CD4-positive, alpha-beta memory T cell (primary cell): ENCODE measurements at regions not wholly inside any gene's neighbourhood (a gene's known extent, or its start where the extent isn't known, plus 50 kb on each side); places are given as distances from the start of the nearest gene placed in this dataset.
A peak's percentile ranks its signal among the peaks of the same experiment; 100 is the strongest.

Experiments
- CTCF ChIA-PET: fragments of 350-600 bp; sonication (Branson Sonifier 250); formaldehyde crosslinking; loops from one replicate; lab custom pipeline; 2021; ENCODE audit warnings: inconsistent platforms; ENCODE audit not compliant: partially characterized antibody; lab: Charles Lee
- POLR2A ChIA-PET: fragments of 350-600 bp; sonication (Branson Sonifier 250); formaldehyde crosslinking; loops from one replicate; lab custom pipeline; 2021; ENCODE audit not compliant: partially characterized antibody; lab: Charles Lee
- DNase-seq, 5 donors: peaks; one replicate each; pipeline versions ENCODE4 v3.0.0 to v3.0.0-alpha.2; 2020 to 2022; ENCODE audit warnings: mixed read lengths in 1 of 5
- H3K27ac ChIP-seq: one replicate; pipeline ENCODE4 v1.7.0; 2013; ENCODE audit warnings: low read depth, low read length
- H3K27me3 ChIP-seq: 2 replicates; pipeline ENCODE4 v1.7.0; 2013; ENCODE audit warnings: mild to moderate bottlenecking, low read length, moderate library complexity; ENCODE audit not compliant: insufficient read depth
- H3K36me3 ChIP-seq: 2 replicates; pipeline ENCODE4 v1.7.0; 2013; ENCODE audit warnings: mild to moderate bottlenecking, low read length, moderate library complexity; ENCODE audit not compliant: insufficient read depth
- H3K4me1 ChIP-seq: 2 replicates; pipeline ENCODE4 v1.7.0; 2013; ENCODE audit warnings: mild to moderate bottlenecking, low read length, moderate library complexity; ENCODE audit not compliant: insufficient read depth
- H3K4me3 ChIP-seq, 2 donors: one replicate each; pipeline ENCODE4 v1.7.0; 2013; ENCODE audit warnings: low read length in 2 of 2, mild to moderate bottlenecking in 1 of 2
- H3K9me3 ChIP-seq, 2 donors: one replicate each; pipeline ENCODE4 v1.7.0; 2013; ENCODE audit warnings: low read length in 2 of 2, control low read depth in 1 of 2; ENCODE audit not compliant: control insufficient read depth in 1 of 2
- H3K27ac Mint-ChIP-seq, 7 donors: one replicate each; pipeline ENCODE4 v1.8.0; 2020 to 2021; ENCODE audit warnings: mixed read lengths in 7 of 7, mild to moderate bottlenecking in 6 of 7, inconsistent platforms in 3 of 7, moderate library complexity in 3 of 7
- H3K27me3 Mint-ChIP-seq, 2 donors: one replicate each; pipeline ENCODE4 v1.8.0; 2020 to 2021; ENCODE audit warnings: mixed read lengths in 2 of 2
- H3K36me3 Mint-ChIP-seq, 2 donors: one replicate each; pipeline ENCODE4 v1.8.0; 2020 to 2021; ENCODE audit warnings: mixed read lengths in 2 of 2, inconsistent platforms in 1 of 2, mild to moderate bottlenecking in 1 of 2
- H3K4me1 Mint-ChIP-seq, 4 donors: one replicate each; pipeline ENCODE4 v1.8.0; 2020 to 2021; ENCODE audit warnings: mixed read lengths in 4 of 4, mild to moderate bottlenecking in 1 of 4
- H3K4me3 Mint-ChIP-seq, 8 donors: one replicate each; pipeline ENCODE4 v1.8.0; 2020 to 2021; ENCODE audit warnings: mixed read lengths in 8 of 8, mild to moderate bottlenecking in 7 of 8, moderate library complexity in 6 of 8, inconsistent platforms in 3 of 8
- H3K9me3 Mint-ChIP-seq, 8 donors: one replicate each; pipeline ENCODE4 v1.8.0; 2020 to 2021; ENCODE audit warnings: mixed read lengths in 8 of 8, mild to moderate bottlenecking in 5 of 8, inconsistent platforms in 3 of 8, moderate library complexity in 1 of 8
- intact Hi-C: fragments of 100-400 bp; cut with micrococcal nuclease; formaldehyde crosslinking; loops from one replicate; pipeline ENCODE4 v1.15.1; 2023

DNA sequence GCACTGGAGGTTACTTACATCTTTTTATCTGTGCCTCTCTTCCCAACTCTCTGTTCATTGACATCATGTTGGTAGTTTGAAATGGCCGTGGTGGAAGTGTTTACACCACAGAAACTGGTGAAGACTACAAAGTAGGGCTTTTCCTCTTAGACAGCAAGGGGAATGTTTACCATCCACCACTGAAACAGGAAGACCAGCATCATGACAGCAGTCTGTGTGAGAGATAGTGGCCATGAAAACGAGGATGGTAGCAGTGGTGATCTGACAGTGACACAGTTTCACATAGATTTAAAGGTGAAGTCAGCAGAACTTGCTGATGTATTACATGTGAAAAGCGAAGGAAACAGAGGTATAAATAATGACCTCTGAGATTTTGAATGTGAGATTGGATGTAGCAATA, 115.7 kb downstream of the CCDC71L start:
- Histone ChIP-seq H3K36me3 (no peaks in the 10 kb centered on the region), H3K4me3 (no peak overlapping the region), H3K4me1 (peaks cover 5% of the 10 kb centered on the region), H3K9me3 (no peaks in the 10 kb centered on the region), H3K27me3 (no peaks in the 10 kb centered on the region), H3K27ac (no peak overlapping the region)
- DNase-seq: no peak
- Mint-ChIP-seq H3K27me3 (no peaks in the 10 kb centered on the region), H3K27ac (peak overlapping the region in 1 of 7 donors; percentile 62), H3K4me3 (no peak overlapping the region), H3K9me3 (no peaks in the 10 kb centered on the region), H3K4me1 (peaks cover 6 to 13% (median 9%) of the 10 kb centered on the region in 4 donors), H3K36me3 (no peaks in the 10 kb centered on the region)
- POLR2A ChIA-PET: no interaction called here
- intact Hi-C loops: no loop called here
- CTCF ChIA-PET: interaction anchor here (0.7 to 4.5 kb wide), 2 partner anchors 190 to 368 kb away, joined by 3 to 55 read pairs; no protein-coding TSS in a partner anchor

DNA sequence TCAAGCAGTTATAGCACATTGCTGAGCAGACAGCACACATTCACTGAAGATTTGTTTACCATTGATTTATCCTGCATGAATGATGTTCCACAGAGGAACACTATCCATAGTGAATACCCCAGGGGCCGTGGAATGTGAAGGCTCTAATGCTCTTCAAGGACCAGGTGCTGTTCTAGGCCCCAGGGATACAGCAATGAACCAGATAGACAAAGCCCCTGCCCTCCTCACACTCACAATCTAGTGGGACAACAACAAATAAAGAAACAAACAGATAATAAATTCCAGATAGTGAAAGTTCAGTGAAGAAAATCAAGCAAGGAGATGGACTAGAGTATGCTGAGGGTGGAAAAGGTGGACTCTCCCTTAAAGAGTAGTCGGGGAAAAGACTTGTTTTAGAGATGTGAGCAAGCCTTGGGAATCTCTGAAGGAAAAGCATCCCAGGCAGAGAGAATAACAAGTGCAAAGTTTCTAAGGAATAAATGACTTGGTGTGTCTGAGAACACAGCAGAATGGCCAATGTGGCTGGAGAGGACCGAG, 117.7 kb downstream of the CCDC71L start:
- no peak overlapping the region for H3K4me3 ChIP-seq
- no peaks in the 10 kb centered on the region for H3K9me3 ChIP-seq
- DNase-seq: no peak
- ChIA-PET CTCF (interaction anchor here (0.8 to 4.5 kb wide), 12 partner anchors 8 to 259 kb away, joined by 3 to 55 read pairs (median 6); partner anchors contain the start of genes CCDC71L and NAMPT), POLR2A (interaction anchor here (0.7 to 0.9 kb wide), 2 partner anchors 10 to 115 kb away, joined by 3 read pairs; no protein-coding TSS in a partner anchor)
- intact Hi-C loops: loop anchor here (5.0 kb wide), 1 partner anchor 366 kb away; no protein-coding TSS in a partner anchor
- peak overlapping the region in 3 of 7 donors; percentile 2 to 58 (median 53) for H3K27ac Mint-ChIP-seq
- H3K27ac ChIP-seq: no peak overlapping the region
- no peaks in the 10 kb centered on the region for H3K36me3 ChIP-seq
- peaks cover 6 to 13% (median 9%) of the 10 kb centered on the region in 4 donors for H3K4me1 Mint-ChIP-seq
- no peaks in the 10 kb centered on the region for H3K27me3 ChIP-seq
- peaks cover 5% of the 10 kb centered on the region for H3K4me1 ChIP-seq
- no peaks in the 10 kb centered on the region for H3K36me3 Mint-ChIP-seq
- H3K27me3 Mint-ChIP-seq: no peaks in the 10 kb centered on the region
- H3K9me3 Mint-ChIP-seq: no peaks in the 10 kb centered on the region
- no peak overlapping the region for H3K4me3 Mint-ChIP-seq

DNA sequence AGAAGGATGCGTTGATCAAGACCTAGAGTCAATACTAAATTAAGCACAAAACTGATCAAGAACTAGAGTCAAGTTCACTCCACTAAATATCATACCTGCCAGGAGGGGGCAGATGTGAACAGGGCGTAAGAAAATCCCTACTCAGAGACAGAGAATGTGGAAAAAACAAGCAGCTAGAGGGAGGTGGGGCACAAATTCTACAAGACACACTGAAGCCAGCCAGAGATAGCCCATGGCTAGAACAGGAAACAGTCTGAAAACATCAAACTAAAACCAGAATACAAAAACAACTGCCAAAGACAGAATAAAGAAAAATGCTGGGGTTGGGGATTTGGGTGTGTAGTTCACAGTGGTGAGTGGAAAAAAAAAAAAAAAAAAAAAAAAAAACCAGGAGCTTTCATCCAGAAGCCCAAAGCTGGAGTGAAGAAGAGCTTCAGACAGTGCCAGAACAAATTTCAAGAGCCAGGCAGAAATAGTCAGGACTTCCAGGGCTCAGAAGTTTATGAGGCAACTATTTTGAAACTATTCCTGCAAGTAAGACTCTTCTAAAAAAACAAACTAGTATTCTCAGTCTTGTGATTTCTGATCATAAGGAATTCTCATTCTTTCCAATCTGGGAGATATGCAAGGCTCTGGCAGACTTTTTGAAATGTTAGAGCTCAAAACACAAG, 118.3 kb downstream of the CCDC71L start:
- Histone ChIP-seq H3K36me3 (no peaks in the 10 kb centered on the region), H3K4me1 (peaks cover 6% of the 10 kb centered on the region), H3K27ac (no peak overlapping the region), H3K4me3 (no peak overlapping the region), H3K9me3 (no peaks in the 10 kb centered on the region), H3K27me3 (no peaks in the 10 kb centered on the region)
- peak; percentile 29 to 61 (median 37) for DNase-seq
- H3K4me3 Mint-ChIP-seq: peak overlapping the region in 1 of 8 donors; percentile 2
- H3K27ac Mint-ChIP-seq: peak overlapping the region in 5 of 7 donors; percentile 5 to 74 (median 13)
- intact Hi-C loops: loop anchor here (1.0 to 5.0 kb wide), 3 partner anchors 118 to 365 kb away; no protein-coding TSS in a partner anchor
- ChIA-PET CTCF (interaction anchor here (0.8 to 4.5 kb wide), 12 partner anchors 9 to 258 kb away, joined by 3 to 55 read pairs (median 6); partner anchors contain the start of genes CCDC71L and NAMPT), POLR2A (interaction anchor here (0.7 to 0.9 kb wide), 2 partner anchors 10 to 116 kb away, joined by 3 read pairs; no protein-coding TSS in a partner anchor)
- peaks cover 9 to 16% (median 12%) of the 10 kb centered on the region in 4 donors for H3K4me1 Mint-ChIP-seq
- no peaks in the 10 kb centered on the region for H3K36me3 Mint-ChIP-seq
- no peaks in the 10 kb centered on the region for H3K9me3 Mint-ChIP-seq
- no peaks in the 10 kb centered on the region for H3K27me3 Mint-ChIP-seq

DNA sequence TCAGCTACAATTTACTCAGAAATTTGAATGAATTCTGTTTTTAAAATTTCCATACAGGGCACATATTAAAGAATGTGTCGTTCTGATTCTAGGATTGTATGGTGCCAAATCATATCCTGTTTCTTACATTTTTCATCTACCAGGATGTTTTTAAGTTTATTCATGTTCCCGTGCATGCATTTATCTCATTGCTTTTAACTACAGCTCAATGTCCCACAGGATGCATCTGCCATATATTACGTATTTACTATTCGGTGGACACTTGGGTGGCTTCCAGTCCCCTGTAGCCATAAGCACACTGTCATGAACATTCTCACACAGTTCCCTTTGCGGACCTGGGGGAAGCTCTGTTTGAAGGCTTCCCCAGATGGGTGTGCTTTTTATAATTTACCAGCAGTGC, 122.3 kb downstream of the CCDC71L start:
- H3K27me3 Mint-ChIP-seq: no peaks in the 10 kb centered on the region
- no peak for DNase-seq
- Histone ChIP-seq H3K36me3 (no peaks in the 10 kb centered on the region), H3K27ac (no peak overlapping the region), H3K4me1 (peaks cover 15% of the 10 kb centered on the region), H3K9me3 (no peaks in the 10 kb centered on the region), H3K4me3 (no peak overlapping the region), H3K27me3 (no peaks in the 10 kb centered on the region)
- no peak overlapping the region for H3K4me3 Mint-ChIP-seq
- H3K36me3 Mint-ChIP-seq: no peaks in the 10 kb centered on the region
- peaks cover 0 to 8% (median 0%) of the 10 kb centered on the region in 8 donors for H3K9me3 Mint-ChIP-seq
- intact Hi-C loops: no loop called here
- CTCF ChIA-PET: interaction anchor here (2.7 kb wide), 1 partner anchor 197 kb away, joined by 10 read pairs; no protein-coding TSS in a partner anchor
- POLR2A ChIA-PET: no interaction called here
- H3K27ac Mint-ChIP-seq: no peak overlapping the region
- H3K4me1 Mint-ChIP-seq: peaks cover 24 to 31% (median 27%) of the 10 kb centered on the region in 4 donors

DNA sequence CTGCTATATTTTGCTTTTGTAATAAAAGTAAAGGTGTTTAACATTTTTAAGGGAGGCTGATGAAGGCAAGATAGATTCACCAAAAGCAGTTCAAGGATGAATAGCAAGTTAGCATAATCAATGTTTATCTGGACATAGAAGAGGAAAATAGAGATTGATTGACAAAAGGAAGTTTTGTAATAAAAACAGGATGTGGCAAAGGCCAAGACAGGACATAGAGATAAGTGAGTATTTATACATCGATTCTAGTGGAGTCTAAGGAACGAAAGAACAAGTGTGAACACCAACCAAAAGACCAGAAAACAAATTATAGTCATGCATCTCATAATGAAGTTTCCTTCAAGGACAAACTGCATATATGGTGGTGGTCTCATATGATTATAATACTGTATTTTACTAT, 123.8 kb downstream of the CCDC71L start:
- H3K9me3 ChIP-seq: no peaks in the 10 kb centered on the region
- DNase-seq: no peak
- Mint-ChIP-seq H3K27ac (peak overlapping the region in 4 of 7 donors; percentile 20 to 79 (median 53)), H3K27me3 (no peaks in the 10 kb centered on the region), H3K36me3 (no peaks in the 10 kb centered on the region), H3K4me1 (peaks cover 17 to 25% (median 19%) of the 10 kb centered on the region in 4 donors), H3K4me3 (peak overlapping the region in 3 of 8 donors; percentile 12 to 50 (median 37)), H3K9me3 (peaks cover 0 to 8% (median 0%) of the 10 kb centered on the region in 8 donors)
- H3K4me3 ChIP-seq: no peak overlapping the region
- no peak overlapping the region for H3K27ac ChIP-seq
- peaks cover 10% of the 10 kb centered on the region for H3K4me1 ChIP-seq
- H3K36me3 ChIP-seq: no peaks in the 10 kb centered on the region
- ChIA-PET POLR2A (no interaction called here), CTCF (no interaction called here)
- intact Hi-C loops: no loop called here
- no peaks in the 10 kb centered on the region for H3K27me3 ChIP-seq

DNA sequence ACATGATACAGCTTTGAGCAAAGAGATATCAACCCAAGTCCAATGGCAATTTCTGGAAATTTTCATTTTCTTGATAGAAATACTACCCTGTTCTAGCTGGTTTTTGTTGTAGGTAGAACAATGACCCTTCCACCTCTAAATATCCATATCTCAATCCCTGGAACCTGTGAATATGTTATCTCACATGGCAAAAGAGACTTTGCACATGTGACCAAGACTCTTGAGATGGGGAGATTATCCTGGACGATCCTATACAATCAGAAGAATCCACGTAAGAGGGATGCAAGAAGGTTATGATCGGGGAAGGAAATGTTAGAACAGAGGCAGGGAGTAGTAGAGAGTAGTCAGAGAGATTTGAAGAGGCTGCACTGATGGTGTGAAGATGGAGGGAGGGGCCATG, 124.9 kb downstream of the CCDC71L start:
- H3K27me3 ChIP-seq: no peaks in the 10 kb centered on the region
- DNase-seq: no peak
- intact Hi-C loops: no loop called here
- ChIA-PET POLR2A (interaction anchor here (0.9 kb wide), 1 partner anchor 12 kb away, joined by 5 read pairs; no protein-coding TSS in a partner anchor), CTCF (interaction anchor here (1.2 kb wide), 1 partner anchor 200 kb away, joined by 3 read pairs; no protein-coding TSS in a partner anchor)
- H3K27ac ChIP-seq: no peak overlapping the region
- no peaks in the 10 kb centered on the region for H3K27me3 Mint-ChIP-seq
- peaks cover 17 to 25% (median 19%) of the 10 kb centered on the region in 4 donors for H3K4me1 Mint-ChIP-seq
- peaks cover 10% of the 10 kb centered on the region for H3K4me1 ChIP-seq
- H3K27ac Mint-ChIP-seq: peak overlapping the region in 1 of 7 donors; percentile 1
- no peaks in the 10 kb centered on the region for H3K36me3 Mint-ChIP-seq
- no peak overlapping the region for H3K4me3 ChIP-seq
- H3K9me3 ChIP-seq: no peaks in the 10 kb centered on the region
- no peaks in the 10 kb centered on the region for H3K36me3 ChIP-seq
- no peak overlapping the region for H3K4me3 Mint-ChIP-seq
- peaks cover 0 to 8% (median 0%) of the 10 kb centered on the region in 8 donors for H3K9me3 Mint-ChIP-seq
